ENCODE measurements at regions not wholly inside any gene's neighbourhood (a gene's known extent, or its start where the extent isn't known, plus 50 kb on each side); places are given as distances from the start of the nearest gene placed in this dataset.
"Not testable (repeated sequence)": the region's sequence is repeated elsewhere in the genome, so short reads cannot be mapped to it uniquely, and the experiment has no call there.

- not testable (repeated sequence) for DNase-seq
Measured at GRCh38 chr2:145745387-145745721, 1225.4 kb upstream of the ZEB2 start.

- DNase-seq = no peak
Measured at GRCh38 chr2:145744541-145745386, 1224.8 kb upstream of the ZEB2 start.

- no peak for DNase-seq
Measured at GRCh38 chr2:145743011-145743410, 1223.1 kb upstream of the ZEB2 start.

GRCh38 chr2:145741636-145742035, 1221.7 kb upstream of the ZEB2 start:
- no peak for DNase-seq

- no peak for DNase-seq
Measured at GRCh38 chr2:145741181-145741580, 1221.3 kb upstream of the ZEB2 start.

DNA sequence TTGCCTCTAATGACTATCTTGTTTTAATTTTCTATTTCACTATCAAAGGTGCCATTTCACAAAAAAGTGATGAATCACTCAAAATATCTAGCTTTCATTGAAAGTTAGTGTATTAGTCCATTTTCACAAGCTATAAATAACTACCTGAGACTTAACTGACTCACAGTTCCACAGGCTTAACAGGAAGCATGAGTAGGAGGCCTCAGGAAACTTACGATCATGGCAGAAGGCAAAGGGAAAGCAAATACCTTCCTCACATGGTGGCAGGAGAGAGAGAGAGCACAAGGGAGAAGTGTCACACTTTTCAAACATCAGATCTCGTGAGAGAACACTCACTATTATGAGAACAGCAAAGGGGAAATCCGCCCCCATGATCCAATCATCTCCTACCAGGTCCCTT, 1220.4 kb upstream of the ZEB2 start:
- DNase-seq = no peak

DNA sequence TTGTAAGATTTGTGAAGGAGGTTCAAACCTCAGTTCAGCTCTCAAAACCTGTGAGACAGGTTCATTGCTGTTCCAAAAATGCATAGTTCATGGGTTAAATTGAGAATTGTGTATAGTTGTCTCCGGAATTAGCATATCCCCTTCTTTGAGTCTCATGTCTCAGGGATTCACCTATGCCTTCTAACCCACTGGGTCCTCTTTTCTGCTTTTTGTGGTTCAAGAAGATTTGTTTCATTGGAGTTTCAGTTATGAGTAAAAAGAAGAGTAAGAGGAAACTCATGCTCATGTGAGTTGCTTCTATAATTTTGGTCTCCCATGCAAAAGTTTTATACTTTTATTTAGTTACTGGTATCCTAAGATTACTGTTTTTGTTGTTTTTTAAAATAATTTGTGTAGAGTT, 1219.8 kb upstream of the ZEB2 start:
- no peak for DNase-seq

DNA sequence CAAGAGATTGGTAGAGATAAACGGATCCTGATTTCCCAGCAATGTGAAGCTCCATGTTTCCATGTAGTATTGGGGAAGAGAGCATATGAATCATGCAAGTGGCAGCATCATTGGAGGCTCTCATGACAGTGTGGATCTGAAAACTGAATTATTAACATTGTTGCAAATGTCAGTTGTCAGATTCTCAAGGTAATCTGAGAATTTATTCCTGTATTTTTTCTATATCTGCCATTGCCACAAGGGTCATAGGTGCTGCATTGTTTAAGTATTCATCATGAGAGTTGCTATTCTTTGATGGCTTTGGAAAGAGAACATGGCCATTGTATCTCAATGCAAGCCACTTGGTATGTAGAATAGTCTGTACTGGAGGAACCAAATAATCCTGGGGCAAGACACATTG, 1217.0 kb upstream of the ZEB2 start:
- DNase-seq = no peak

- DNase-seq = no peak
Measured at GRCh38 chr2:145731467-145731866, 1211.5 kb upstream of the ZEB2 start.

DNA sequence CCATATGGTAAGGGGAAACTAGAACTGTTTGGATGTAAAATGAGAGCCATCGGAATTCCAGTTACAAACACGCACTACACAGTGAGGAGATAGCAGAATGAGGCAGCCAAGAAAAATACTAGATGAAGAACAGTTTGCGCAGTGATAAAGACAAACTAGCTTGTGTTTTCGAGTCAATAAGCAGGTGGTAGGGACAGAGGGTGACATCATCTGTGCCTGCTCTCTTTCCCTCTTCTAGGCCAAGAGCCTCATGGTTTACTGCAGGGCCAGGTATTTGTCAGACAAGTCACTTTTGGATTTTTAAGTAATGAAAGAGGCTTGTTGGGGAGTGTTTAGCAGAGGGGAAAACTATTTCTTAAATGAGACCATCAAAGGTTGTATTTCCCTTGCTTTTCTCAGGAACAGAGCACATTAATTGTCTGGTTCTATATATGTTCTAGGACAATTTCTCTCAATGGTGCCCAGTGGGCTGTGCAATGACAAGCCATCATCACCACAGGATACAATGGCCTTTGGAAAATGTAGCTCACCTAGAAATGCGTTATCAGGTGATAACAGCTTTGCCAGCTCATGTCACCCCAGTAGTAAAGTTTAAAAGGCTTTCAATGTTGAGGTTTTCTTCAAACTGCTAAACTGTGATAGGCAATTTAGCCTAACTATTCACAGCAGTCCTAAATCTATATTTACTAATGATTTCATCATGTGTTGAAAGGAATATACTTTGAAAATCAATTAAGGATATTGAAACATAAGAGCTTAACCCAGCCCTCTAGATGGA, 1210.3 kb upstream of the ZEB2 start:
- DNase-seq = no peak

- no peak for DNase-seq
Measured at GRCh38 chr2:145729481-145729880, 1209.6 kb upstream of the ZEB2 start.

- DNase-seq = no peak
Measured at GRCh38 chr2:145728511-145728910, 1208.6 kb upstream of the ZEB2 start.

DNA sequence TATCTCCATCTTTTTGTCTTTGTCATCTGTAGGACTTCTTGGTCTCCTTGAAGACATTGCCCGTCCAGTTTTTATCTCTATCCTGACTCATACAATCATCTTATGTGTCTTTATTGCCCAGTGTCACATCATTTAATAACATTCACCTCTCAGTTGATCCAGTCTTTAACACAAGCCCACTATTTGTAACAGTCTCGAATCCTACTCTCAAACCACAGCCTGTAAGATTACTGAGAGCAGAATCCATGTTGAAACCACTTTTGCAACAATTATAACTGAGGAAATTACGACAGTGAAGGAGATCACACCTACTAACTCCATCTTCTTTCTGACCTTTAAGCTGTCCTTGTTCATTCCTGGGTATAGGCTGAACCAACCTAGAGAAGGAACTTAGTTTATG, 1206.0 kb upstream of the ZEB2 start:
- DNase-seq = no peak

DNA sequence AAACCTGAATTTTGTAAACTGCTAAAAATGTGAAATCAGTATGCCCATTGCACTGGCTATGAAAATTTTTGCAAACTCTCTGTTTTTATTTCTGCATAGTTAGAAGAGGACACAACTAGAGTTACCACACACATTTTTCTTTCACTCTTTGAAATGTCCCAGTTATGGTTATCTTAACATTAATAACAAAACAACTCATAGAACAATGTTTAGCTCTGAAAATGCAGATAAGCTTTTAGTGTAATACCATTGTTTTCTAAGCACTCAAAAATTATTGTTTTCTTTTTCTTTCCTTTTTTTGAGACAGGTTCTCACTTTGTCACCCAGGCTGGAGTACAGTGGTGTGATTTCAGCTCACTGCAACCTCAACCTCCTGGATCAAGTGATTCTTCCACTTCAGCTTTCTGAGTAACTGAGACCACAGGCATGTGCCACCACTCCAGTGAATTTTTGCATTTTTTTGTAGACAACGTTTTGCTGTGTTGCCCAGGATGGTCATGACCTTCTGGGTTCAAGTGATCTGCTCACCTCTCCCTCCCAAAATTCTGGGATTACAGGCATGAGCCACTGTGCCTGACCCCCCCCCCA, 1204.5 kb upstream of the ZEB2 start:
- DNase-seq = no peak

DNA sequence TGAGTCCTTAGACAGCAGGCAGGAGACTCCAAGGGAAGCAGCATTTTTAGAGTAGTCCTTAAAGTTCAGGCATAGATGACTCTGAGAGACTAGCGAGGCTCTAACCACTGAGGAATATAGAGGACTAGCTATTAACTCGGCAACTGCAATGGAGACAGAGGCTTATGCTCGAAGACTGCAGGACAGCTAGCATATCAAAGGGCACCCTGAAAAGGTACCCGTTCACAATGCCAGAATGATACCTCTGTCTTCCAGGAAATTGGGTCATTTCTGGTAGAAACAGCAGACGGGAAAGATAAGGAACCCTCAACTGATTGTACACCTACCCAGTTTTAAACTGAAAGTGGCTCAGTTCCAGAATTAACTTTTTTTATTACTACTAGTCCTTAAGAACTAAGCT, 1204.0 kb upstream of the ZEB2 start:
- DNase-seq = no peak

- DNase-seq = no peak
Measured at GRCh38 chr2:145721681-145722080, 1201.8 kb upstream of the ZEB2 start.

- DNase-seq = no peak
Measured at GRCh38 chr2:145715601-145716000, 1195.7 kb upstream of the ZEB2 start.

GRCh38 chr2:145710303-145710702, 1190.4 kb upstream of the ZEB2 start:
- no peak for DNase-seq

DNA sequence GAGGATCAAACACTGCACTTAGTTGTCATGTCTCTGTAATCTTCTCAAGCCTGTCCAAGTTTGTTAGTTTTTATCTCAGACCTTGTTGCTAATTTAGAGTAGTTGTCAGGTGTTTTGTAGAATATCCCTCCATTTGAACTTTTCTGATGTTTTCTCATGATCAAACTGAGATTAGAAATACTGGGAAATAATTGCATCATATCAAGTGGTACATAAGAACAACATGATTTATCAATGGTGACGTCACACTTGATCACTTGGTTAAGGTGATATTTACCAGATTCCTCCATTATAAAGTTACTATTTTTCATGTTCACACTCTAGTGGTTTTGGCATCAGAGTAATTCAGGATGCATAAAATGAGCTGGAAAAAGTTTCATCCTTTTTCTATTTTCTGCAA, 1182.4 kb upstream of the ZEB2 start:
- DNase-seq = no peak

- DNase-seq = no peak
Measured at GRCh38 chr2:145692971-145693478, 1173.1 kb upstream of the ZEB2 start.

- no peak for DNase-seq
Measured at GRCh38 chr2:145691659-145692058, 1171.7 kb upstream of the ZEB2 start.

DNA sequence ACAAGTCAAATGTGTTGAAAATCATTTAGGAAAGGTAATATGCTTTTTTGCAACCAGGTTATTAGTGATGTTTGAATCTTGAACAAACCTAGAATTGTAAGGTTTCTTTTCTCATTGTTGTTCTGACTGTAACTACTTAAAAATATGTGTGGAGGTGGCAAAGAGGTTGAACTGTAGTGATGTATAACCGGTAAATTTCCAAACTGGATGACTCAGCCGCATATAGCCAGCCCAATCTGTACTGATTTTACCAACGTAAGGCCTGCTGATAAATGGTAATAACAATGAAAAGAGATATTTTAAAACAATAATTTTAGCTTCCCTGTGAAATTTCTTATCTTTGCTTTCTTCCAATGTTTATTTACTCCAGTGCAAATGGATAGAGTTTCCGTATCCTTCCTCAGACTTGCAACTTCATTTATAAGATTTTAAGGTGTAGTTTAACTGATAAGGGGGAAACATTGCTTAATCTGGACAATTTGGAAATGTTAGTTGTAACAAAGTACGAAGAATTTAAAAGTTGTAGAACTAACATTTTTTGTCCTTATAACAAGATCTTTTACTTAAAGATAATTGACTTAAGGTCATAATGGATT, 1170.4 kb upstream of the ZEB2 start:
- no peak for DNase-seq

- DNase-seq = no peak
Measured at GRCh38 chr2:145689277-145689676, 1169.4 kb upstream of the ZEB2 start.
